Stimulated activated CD4-positive, alpha-beta T cell treated with anti-CD3 and anti-CD28 coated beads, TNF-alpha, amount 100 ng/mL, for 24 hours (primary cell): ENCODE measurements at regions not wholly inside any gene's neighbourhood (a gene's known extent, or its start where the extent isn't known, plus 50 kb on each side); places are given as distances from the start of the nearest gene placed in this dataset.

Source experiments
- DNase-seq, 3 experiments: peaks; one replicate each; pipeline ENCODE4 v3.0.0-alpha.2; 2020; ENCODE audit warnings: low read depth in 3 of 3

- no peak for DNase-seq
Observed at GRCh38 chr6:40268166-40268565, 319.0 kb downstream of the LRFN2 start.

GRCh38 chr6:40265615-40266014 lies 321.5 kb downstream of the LRFN2 start:
- no peak for DNase-seq

- DNase-seq = no peak
Observed at GRCh38 chr6:40263970-40264369, 323.2 kb downstream of the LRFN2 start.

- DNase-seq = no peak
Observed at GRCh38 chr6:40262363-40262762, 324.8 kb downstream of the LRFN2 start.

- DNase-seq = no peak
Observed at GRCh38 chr6:40258531-40258930, 324.3 kb upstream of the MOCS1 start.

- no peak for DNase-seq
Observed at GRCh38 chr6:40256831-40257230, 322.6 kb upstream of the MOCS1 start.

GRCh38 chr6:40256224-40256623 lies 322.0 kb upstream of the MOCS1 start:
- no peak for DNase-seq

GRCh38 chr6:40253420-40253819 lies 319.2 kb upstream of the MOCS1 start:
- DNase-seq = no peak

GRCh38 chr6:40252531-40253258 lies 318.4 kb upstream of the MOCS1 start:
- no peak for DNase-seq

- DNase-seq = no peak
Observed at GRCh38 chr6:40251637-40252300, 317.5 kb upstream of the MOCS1 start.

- no peak for DNase-seq
Observed at GRCh38 chr6:40249935-40250334, 315.7 kb upstream of the MOCS1 start.

- DNase-seq = no peak
Observed at GRCh38 chr6:40247516-40248115, 313.4 kb upstream of the MOCS1 start.

- no peak for DNase-seq
Observed at GRCh38 chr6:40244699-40245098, 310.4 kb upstream of the MOCS1 start.

- no peak for DNase-seq
Observed at GRCh38 chr6:40232698-40233097, 298.4 kb upstream of the MOCS1 start.

GRCh38 chr6:40227735-40228134 lies 293.5 kb upstream of the MOCS1 start:
- no peak for DNase-seq

GRCh38 chr6:40222354-40222753 lies 288.1 kb upstream of the MOCS1 start:
- no peak for DNase-seq

GRCh38 chr6:40219799-40220198 lies 285.5 kb upstream of the MOCS1 start:
- DNase-seq = no peak

- no peak for DNase-seq
Observed at GRCh38 chr6:40210628-40211056, 276.4 kb upstream of the MOCS1 start.

- DNase-seq = no peak
Observed at GRCh38 chr6:40205801-40206200, 271.5 kb upstream of the MOCS1 start.

- no peak for DNase-seq
Observed at GRCh38 chr6:40205004-40205403, 270.7 kb upstream of the MOCS1 start.

GRCh38 chr6:40197371-40197770 lies 263.1 kb upstream of the MOCS1 start:
- DNase-seq = no peak

- DNase-seq = no peak
Observed at GRCh38 chr6:40196135-40196518, 261.9 kb upstream of the MOCS1 start.
